Uterus (tissue), 2 donors: ENCODE measurements at regions not wholly inside any gene's neighbourhood (a gene's known extent, or its start where the extent isn't known, plus 50 kb on each side); places are given as distances from the start of the nearest gene placed in this dataset.

Experiments used
- POLR2A ChIP-seq, 2 donors: fragments of 450-650 bp; IDR thresholded peaks; one replicate each; pipeline ENCODE4 v1.6.1; 2016; ENCODE audit warnings: antibody characterized with exemption in 2 of 2, mild to moderate bottlenecking in 1 of 2, moderate library complexity in 1 of 2
- TF ChIP-seq, protein P1 (sequence below), 4 experiments: fragments of 200-600 bp in 2 of 4; fragments of 450-650 bp in 2 of 4; sonication (generic) in 2 of 4; IDR thresholded peaks; one replicate each; pipeline ENCODE4 v1.5.1; 2016 to 2019; ENCODE audit warnings: antibody characterized with exemption in 4 of 4, mild to moderate bottlenecking in 2 of 4, moderate library complexity in 1 of 4

DNA sequence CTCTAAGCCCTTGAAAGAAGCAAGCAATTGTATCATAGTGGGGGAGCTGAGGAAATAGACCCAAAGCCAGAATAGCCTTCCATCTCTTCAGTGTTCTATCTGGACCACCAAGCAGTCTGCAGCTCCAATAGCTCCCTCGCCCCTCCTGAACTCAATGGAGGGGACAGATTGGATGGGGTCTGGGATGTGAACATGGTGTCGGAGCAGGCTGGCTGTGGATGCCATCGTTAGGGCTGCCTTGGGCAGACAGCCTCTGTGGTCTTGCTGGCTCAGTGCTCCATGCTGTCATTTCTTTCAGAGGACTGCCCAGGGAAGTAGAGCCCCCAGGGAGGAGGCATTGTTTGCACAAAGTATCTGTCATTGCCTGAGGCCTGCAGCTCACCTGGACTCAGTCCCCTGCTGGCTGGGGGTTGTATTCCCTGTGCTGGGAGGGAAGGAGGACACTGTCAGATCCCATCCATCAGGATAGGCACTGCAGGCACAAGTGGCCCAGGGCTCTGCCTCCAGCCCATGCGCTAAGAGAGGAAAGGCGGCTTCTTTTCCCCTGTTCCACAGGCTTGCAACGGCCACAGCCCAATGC lies 537.7 kb downstream of the BUD13 start:
- TF ChIP-seq, protein P1, sequence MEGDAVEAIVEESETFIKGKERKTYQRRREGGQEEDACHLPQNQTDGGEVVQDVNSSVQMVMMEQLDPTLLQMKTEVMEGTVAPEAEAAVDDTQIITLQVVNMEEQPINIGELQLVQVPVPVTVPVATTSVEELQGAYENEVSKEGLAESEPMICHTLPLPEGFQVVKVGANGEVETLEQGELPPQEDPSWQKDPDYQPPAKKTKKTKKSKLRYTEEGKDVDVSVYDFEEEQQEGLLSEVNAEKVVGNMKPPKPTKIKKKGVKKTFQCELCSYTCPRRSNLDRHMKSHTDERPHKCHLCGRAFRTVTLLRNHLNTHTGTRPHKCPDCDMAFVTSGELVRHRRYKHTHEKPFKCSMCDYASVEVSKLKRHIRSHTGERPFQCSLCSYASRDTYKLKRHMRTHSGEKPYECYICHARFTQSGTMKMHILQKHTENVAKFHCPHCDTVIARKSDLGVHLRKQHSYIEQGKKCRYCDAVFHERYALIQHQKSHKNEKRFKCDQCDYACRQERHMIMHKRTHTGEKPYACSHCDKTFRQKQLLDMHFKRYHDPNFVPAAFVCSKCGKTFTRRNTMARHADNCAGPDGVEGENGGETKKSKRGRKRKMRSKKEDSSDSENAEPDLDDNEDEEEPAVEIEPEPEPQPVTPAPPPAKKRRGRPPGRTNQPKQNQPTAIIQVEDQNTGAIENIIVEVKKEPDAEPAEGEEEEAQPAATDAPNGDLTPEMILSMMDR (IDR thresholded peaks at IDR 0.05) = no peak
- TF ChIP-seq POLR2A (IDR thresholded peaks at IDR 0.05) = no peak
